Mucosa of rectum (tissue), 2 donors: ENCODE measurements at regions not wholly inside any gene's neighbourhood (a gene's known extent, or its start where the extent isn't known, plus 50 kb on each side); places are given as distances from the start of the nearest gene placed in this dataset.

Experiments
- H3K27ac ChIP-seq, 2 donors: one replicate each; pipeline ENCODE4 v1.7.0; 2013; ENCODE audit warnings: inconsistent platforms in 2 of 2, low read depth in 2 of 2, low read length in 2 of 2
- H3K27me3 ChIP-seq, 2 donors: one replicate each; pipeline ENCODE4 v1.7.0; 2013; ENCODE audit warnings: low read length in 2 of 2; ENCODE audit not compliant: control insufficient read depth in 2 of 2, insufficient read depth in 2 of 2
- H3K36me3 ChIP-seq, 2 donors: one replicate each; pipeline ENCODE4 v1.7.0; 2013; ENCODE audit warnings: low read length in 2 of 2; ENCODE audit not compliant: control insufficient read depth in 2 of 2, insufficient read depth in 2 of 2
- H3K4me1 ChIP-seq, 2 donors: one replicate each; pipeline ENCODE4 v1.7.0; 2013; ENCODE audit warnings: low read length in 2 of 2, mild to moderate bottlenecking in 1 of 2; ENCODE audit not compliant: control insufficient read depth in 2 of 2, insufficient read depth in 2 of 2
- H3K4me3 ChIP-seq, 2 donors: one replicate each; pipeline ENCODE4 v1.7.0; 2013; ENCODE audit warnings: low read length in 2 of 2
- H3K9ac ChIP-seq, 2 donors: one replicate each; pipeline ENCODE4 v1.7.0; 2013; ENCODE audit warnings: low read length in 2 of 2, low read depth in 1 of 2, mild to moderate bottlenecking in 1 of 2
- H3K9me3 ChIP-seq, 2 donors: one replicate each; pipeline ENCODE4 v1.7.0; 2013; ENCODE audit warnings: low read length in 2 of 2; ENCODE audit not compliant: control insufficient read depth in 2 of 2
- donor health status: healthy.
- donor health status: Normal muscosa, but diverticular disease.

DNA sequence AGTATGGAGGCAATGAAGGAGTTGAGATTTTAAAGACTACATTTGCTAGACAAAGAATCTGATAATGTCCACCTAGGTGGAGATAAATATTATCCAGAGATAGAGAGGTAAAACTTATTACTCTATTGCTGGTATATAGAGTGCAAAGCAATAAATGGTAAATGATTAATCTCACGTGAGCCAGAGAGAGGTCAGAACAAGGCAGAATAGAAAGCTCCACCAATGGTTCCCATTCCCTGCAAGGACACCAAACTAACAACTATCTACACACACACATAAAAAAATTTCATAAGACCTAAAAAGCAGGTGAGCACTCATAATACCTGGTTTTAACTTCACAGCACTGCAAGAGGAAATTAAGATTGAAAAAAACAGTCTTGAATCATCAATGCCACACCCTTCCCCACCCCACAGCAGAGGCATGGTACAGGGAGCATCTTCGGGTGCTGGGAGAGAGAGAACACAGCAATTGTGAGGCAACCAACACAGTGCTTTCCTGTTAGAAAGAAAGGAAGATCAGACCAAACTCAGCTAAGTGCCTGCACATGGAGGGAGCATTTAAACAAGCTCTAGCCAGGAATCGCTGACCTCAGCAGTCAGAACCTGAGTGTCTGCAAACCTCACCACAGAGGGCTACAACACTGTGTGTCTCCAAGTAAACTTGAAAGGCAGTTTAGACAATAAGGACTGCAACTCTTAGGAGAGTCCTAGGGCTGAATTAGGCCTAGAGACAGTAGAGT, 1432.6 kb upstream of the TMEFF2 start:
- H3K27ac ChIP-seq = peak overlapping the region in 1 of 2 donors; percentile 56
- H3K36me3 ChIP-seq = no peaks in the 10 kb centered on the region
- H3K27me3 ChIP-seq = no peaks in the 10 kb centered on the region
- H3K4me1 ChIP-seq = peaks cover 7 to 8% of the 10 kb centered on the region in 2 donors
- H3K9ac ChIP-seq = no peak overlapping the region
- no peaks in the 10 kb centered on the region for H3K9me3 ChIP-seq
- H3K4me3 ChIP-seq = peak overlapping the region in 1 of 2 donors; percentile 31

DNA sequence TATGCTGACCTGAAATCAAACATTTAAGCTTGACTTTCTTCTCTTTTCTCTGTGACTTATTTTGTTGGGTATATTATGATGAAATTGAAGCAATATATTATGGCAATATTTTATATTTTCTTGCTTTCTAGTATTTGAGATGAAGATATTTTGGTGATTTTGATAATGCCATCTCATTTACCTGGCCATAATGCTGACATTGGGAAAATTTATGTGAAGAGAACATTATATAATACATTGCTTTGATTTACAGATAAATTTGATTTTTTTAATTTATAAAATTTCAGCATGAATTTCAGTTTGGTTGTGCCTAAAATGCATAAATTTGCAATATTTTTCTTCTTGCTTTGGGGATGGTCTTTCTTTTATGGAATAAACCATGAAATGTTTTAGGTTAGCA, 1413.7 kb upstream of the TMEFF2 start:
- Histone ChIP-seq H3K4me1 (no peaks in the 10 kb centered on the region), H3K9ac (no peak overlapping the region), H3K9me3 (no peaks in the 10 kb centered on the region), H3K27ac (no peak overlapping the region), H3K27me3 (no peaks in the 10 kb centered on the region), H3K36me3 (no peaks in the 10 kb centered on the region), H3K4me3 (no peak overlapping the region)

DNA sequence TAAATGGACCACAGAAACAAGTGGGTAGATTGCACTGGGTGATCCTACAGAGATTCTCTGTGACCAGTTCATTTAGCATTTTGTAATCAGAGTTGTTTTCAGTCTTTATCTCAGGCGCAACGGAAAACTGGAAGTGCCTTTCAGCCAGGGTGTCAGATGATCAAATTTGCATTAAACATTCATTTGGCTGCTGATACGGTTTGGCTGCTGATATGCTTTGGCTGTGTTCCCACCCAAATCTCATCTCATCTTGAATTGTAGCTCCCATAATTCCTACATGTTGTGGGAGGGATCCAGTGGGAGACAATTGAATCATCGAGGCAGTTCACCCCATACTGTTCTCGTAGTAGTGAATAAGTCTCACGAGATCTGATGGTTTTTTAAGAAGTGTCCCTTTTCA, 1396.1 kb upstream of the TMEFF2 start:
- H3K9me3 ChIP-seq = no peaks in the 10 kb centered on the region
- no peak overlapping the region for H3K27ac ChIP-seq
- no peak overlapping the region for H3K4me3 ChIP-seq
- no peaks in the 10 kb centered on the region for H3K36me3 ChIP-seq
- H3K4me1 ChIP-seq = no peaks in the 10 kb centered on the region
- no peaks in the 10 kb centered on the region for H3K27me3 ChIP-seq
- no peak overlapping the region for H3K9ac ChIP-seq

DNA sequence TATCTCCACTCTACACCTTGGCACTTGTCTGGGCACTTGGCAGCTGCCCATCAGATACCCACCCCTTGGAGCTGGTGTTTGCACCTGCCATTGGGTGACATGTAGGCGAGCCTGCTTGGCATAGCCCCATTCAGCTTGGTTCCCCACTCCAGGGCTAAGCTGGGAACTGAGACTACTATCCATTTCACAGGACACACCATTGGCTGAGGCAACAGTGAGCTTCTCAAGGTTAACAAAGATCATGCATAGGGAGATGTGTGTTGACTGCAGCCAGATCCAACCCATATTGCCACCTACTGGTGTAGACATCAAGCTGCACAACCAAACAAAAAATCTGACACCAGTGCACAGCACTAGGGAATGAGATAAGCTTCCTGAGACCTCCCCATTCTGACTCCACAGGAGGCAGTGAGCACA, 1389.8 kb upstream of the TMEFF2 start:
- H3K36me3 ChIP-seq = no peaks in the 10 kb centered on the region
- no peak overlapping the region for H3K27ac ChIP-seq
- H3K4me1 ChIP-seq = no peaks in the 10 kb centered on the region
- H3K27me3 ChIP-seq = no peaks in the 10 kb centered on the region
- H3K9me3 ChIP-seq = no peaks in the 10 kb centered on the region
- H3K9ac ChIP-seq = no peak overlapping the region
- no peak overlapping the region for H3K4me3 ChIP-seq

DNA sequence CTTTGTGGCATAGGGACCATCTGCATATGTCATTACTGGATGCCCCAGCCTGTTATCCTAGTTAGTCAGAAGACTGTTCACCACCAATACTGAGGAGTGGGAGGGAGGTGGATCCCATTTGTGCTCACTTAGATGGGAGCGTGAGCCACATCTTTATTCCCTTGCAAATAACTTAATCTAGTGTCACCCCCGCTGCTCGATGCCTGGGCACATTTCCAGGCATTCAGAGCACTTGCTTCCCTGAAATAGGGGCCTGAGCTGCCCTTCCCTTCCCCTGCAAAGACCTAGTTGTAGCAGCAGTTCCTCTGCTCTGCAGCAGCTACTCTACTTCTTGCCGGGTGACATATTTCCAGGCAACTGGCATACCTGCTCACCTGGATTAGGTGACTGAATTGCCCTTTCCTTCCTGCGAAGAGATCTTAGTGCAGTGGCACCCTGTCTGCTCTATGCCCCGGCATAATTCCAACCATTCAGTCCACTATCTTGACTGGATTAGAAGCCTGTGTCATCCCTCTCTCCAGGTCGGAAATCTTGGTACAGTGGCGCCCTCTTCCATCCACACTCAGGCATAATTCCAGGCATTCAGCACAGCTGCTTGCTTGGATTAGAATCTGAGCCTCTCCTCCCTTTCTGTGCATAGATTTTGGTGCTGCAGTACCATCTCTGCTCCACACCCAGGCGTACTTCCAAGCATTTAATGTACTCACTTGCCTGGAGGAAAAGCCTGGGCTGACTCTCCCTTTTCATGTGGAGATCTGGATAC, 1389.1 kb upstream of the TMEFF2 start:
- Histone ChIP-seq H3K27ac (no peak overlapping the region), H3K9me3 (no peaks in the 10 kb centered on the region), H3K9ac (no peak overlapping the region), H3K27me3 (no peaks in the 10 kb centered on the region), H3K36me3 (no peaks in the 10 kb centered on the region), H3K4me3 (no peak overlapping the region), H3K4me1 (no peaks in the 10 kb centered on the region)

- Histone ChIP-seq H3K27ac (no peak overlapping the region), H3K4me1 (no peaks in the 10 kb centered on the region), H3K9me3 (no peaks in the 10 kb centered on the region), H3K27me3 (no peaks in the 10 kb centered on the region), H3K36me3 (no peaks in the 10 kb centered on the region), H3K4me3 (no peak overlapping the region), H3K9ac (no peak overlapping the region)
Observed at GRCh38 chr2:193581807-193582206, 1387.1 kb upstream of the TMEFF2 start.

GRCh38 chr2:193580176-193580950, 1385.6 kb upstream of the TMEFF2 start:
- Histone ChIP-seq H3K36me3 (no peaks in the 10 kb centered on the region), H3K27me3 (no peaks in the 10 kb centered on the region), H3K4me1 (no peaks in the 10 kb centered on the region), H3K4me3 (no peak overlapping the region), H3K9ac (no peak overlapping the region), H3K9me3 (no peaks in the 10 kb centered on the region), H3K27ac (no peak overlapping the region)

- no peak overlapping the region for H3K4me3 ChIP-seq
- no peak overlapping the region for H3K9ac ChIP-seq
- no peaks in the 10 kb centered on the region for H3K4me1 ChIP-seq
- H3K27ac ChIP-seq = no peak overlapping the region
- no peaks in the 10 kb centered on the region for H3K36me3 ChIP-seq
- no peaks in the 10 kb centered on the region for H3K9me3 ChIP-seq
- no peaks in the 10 kb centered on the region for H3K27me3 ChIP-seq
Observed at GRCh38 chr2:193566886-193567285, 1372.2 kb upstream of the TMEFF2 start.

GRCh38 chr2:193566276-193566675, 1371.5 kb upstream of the TMEFF2 start:
- Histone ChIP-seq H3K4me3 (no peak overlapping the region), H3K9me3 (no peaks in the 10 kb centered on the region), H3K9ac (no peak overlapping the region), H3K27ac (no peak overlapping the region), H3K27me3 (no peaks in the 10 kb centered on the region), H3K4me1 (no peaks in the 10 kb centered on the region), H3K36me3 (no peaks in the 10 kb centered on the region)

- Histone ChIP-seq H3K4me3 (no peak overlapping the region), H3K27ac (no peak overlapping the region), H3K4me1 (no peaks in the 10 kb centered on the region), H3K36me3 (no peaks in the 10 kb centered on the region), H3K27me3 (no peaks in the 10 kb centered on the region), H3K9me3 (no peaks in the 10 kb centered on the region), H3K9ac (no peak overlapping the region)
Observed at GRCh38 chr2:193562031-193562430, 1367.3 kb upstream of the TMEFF2 start.
